Loucy (cell line): ENCODE measurements at regions not wholly inside any gene's neighbourhood (a gene's known extent, or its start where the extent isn't known, plus 50 kb on each side); places are given as distances from the start of the nearest gene placed in this dataset.

Source experiments
- H2AFZ ChIP-seq: fragments of 200-600 bp; sonication (generic); 2 replicates; pipeline ENCODE4 v1.6.0; 2016; ENCODE audit warnings: antibody characterized with exemption, mild to moderate bottlenecking, low read length, moderate library complexity
- H3F3A ChIP-seq: fragments of 200-600 bp; 2 replicates; pipeline ENCODE4 v1.6.0; 2016; ENCODE audit warnings: antibody characterized with exemption, low read depth, mild to moderate bottlenecking
- H3K27me3 ChIP-seq: fragments of 200-600 bp; sonication (generic); 2 replicates; pipeline ENCODE4 v1.6.1; 2014; ENCODE audit warnings: low read length, mild to moderate bottlenecking; ENCODE audit not compliant: insufficient read depth, poor library complexity, severe bottlenecking
- H3K36me3 ChIP-seq: fragments of 200-600 bp; sonication (generic); 2 replicates; pipeline ENCODE4 v1.6.1; 2016; ENCODE audit warnings: low read length; ENCODE audit not compliant: insufficient read depth
- H3K4me1 ChIP-seq: fragments of 200-600 bp; sonication (generic); 2 replicates; pipeline ENCODE4 v1.5.1; 2014; ENCODE audit warnings: low read length, mild to moderate bottlenecking; ENCODE audit not compliant: insufficient read depth, poor library complexity, severe bottlenecking
- H3K4me2 ChIP-seq: fragments of 200-600 bp; sonication (generic); 2 replicates; pipeline ENCODE4 v1.6.0; 2014; ENCODE audit warnings: antibody characterized with exemption, low read length, low read depth, mild to moderate bottlenecking; ENCODE audit not compliant: poor library complexity, severe bottlenecking
- H3K4me3 ChIP-seq: fragments of 200-600 bp; sonication (generic); 2 replicates; pipeline ENCODE4 v1.5.1; 2014; ENCODE audit warnings: low read length, mild to moderate bottlenecking, mixed read lengths; ENCODE audit not compliant: poor library complexity, severe bottlenecking
- H3K79me2 ChIP-seq: fragments of 200-600 bp; sonication (generic); 2 replicates; pipeline ENCODE4 v1.6.1; 2014; ENCODE audit warnings: low read length; ENCODE audit not compliant: insufficient read depth
- H3K9ac ChIP-seq: fragments of 200-600 bp; sonication (generic); 2 replicates; pipeline ENCODE4 v1.6.0; 2014; ENCODE audit warnings: mild to moderate bottlenecking, low read depth, low read length, moderate library complexity; ENCODE audit not compliant: poor library complexity, severe bottlenecking
- H3K9me2 ChIP-seq: fragments of 200-600 bp; sonication (generic); replicated peaks from 2 replicates; pipeline ENCODE4 v1.6.1; 2016; ENCODE audit warnings: low read depth, low read length, mixed read lengths
- H3K9me3 ChIP-seq: fragments of 200-600 bp; sonication (generic); 2 replicates; pipeline ENCODE4 v1.6.1; 2014; ENCODE audit warnings: mild to moderate bottlenecking, antibody characterized with exemption, low read length, low read depth; ENCODE audit not compliant: insufficient read depth
- H4K20me1 ChIP-seq: fragments of 200-600 bp; sonication (generic); 2 replicates; pipeline ENCODE4 v1.6.0; 2014; ENCODE audit warnings: antibody characterized with exemption, low read length, mild to moderate bottlenecking; ENCODE audit not compliant: insufficient read depth, poor library complexity, severe bottlenecking
- EZH2phosphoT487 ChIP-seq: fragments of 200-600 bp; IDR thresholded peaks from 2 replicates; pipeline ENCODE4 v1.6.1; 2018; ENCODE audit warnings: antibody characterized with exemption, mild to moderate bottlenecking, moderate library complexity, borderline replicate concordance
- TF ChIP-seq, protein P1 (sequence below): fragments of 200-600 bp; sonication (generic); conservative IDR thresholded peaks from 2 replicates; pipeline ENCODE4 v1.5.1; 2014; ENCODE audit warnings: mild to moderate bottlenecking, antibody characterized with exemption, low read length

DNA sequence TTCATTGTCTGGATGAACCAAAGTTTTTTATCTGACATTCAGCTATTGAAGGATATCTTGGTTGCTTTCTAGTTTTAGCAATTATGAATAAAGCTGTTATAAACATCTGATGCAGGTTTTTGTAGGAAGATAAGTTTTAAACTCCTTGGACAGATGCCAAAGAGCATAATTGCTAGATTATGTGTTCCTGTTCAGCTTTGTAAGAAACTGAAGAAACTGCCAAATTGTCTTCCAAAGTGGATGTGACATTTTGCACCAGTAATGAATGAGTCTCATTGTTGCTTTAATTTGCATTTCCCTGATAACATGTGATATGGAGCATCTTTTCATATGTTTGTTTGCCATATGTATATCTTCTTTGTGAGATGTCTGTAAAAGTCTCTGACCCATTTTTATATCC, 239.9 kb upstream of the TTC14 start:
- Histone ChIP-seq H3K27me3 (no peaks in the 10 kb centered on the region), H3F3A (no peaks in the 10 kb centered on the region), H4K20me1 (no peaks in the 10 kb centered on the region), H3K4me2 (no peak overlapping the region), H3K79me2 (no peaks in the 10 kb centered on the region), H3K36me3 (no peaks in the 10 kb centered on the region), H3K4me3 (no peak overlapping the region), H3K9ac (no peak overlapping the region), H3K9me3 (no peaks in the 10 kb centered on the region), H3K9me2 (no peaks in the 10 kb centered on the region), H2AFZ (0 out of 2 replicates have a peak overlapping the region, but pooled peaks have one; percentile 4), H3K4me1 (peaks cover 3% of the 10 kb centered on the region)
- TF ChIP-seq, protein P1, sequence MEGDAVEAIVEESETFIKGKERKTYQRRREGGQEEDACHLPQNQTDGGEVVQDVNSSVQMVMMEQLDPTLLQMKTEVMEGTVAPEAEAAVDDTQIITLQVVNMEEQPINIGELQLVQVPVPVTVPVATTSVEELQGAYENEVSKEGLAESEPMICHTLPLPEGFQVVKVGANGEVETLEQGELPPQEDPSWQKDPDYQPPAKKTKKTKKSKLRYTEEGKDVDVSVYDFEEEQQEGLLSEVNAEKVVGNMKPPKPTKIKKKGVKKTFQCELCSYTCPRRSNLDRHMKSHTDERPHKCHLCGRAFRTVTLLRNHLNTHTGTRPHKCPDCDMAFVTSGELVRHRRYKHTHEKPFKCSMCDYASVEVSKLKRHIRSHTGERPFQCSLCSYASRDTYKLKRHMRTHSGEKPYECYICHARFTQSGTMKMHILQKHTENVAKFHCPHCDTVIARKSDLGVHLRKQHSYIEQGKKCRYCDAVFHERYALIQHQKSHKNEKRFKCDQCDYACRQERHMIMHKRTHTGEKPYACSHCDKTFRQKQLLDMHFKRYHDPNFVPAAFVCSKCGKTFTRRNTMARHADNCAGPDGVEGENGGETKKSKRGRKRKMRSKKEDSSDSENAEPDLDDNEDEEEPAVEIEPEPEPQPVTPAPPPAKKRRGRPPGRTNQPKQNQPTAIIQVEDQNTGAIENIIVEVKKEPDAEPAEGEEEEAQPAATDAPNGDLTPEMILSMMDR: no peak
- no peak for TF ChIP-seq EZH2phosphoT487

DNA sequence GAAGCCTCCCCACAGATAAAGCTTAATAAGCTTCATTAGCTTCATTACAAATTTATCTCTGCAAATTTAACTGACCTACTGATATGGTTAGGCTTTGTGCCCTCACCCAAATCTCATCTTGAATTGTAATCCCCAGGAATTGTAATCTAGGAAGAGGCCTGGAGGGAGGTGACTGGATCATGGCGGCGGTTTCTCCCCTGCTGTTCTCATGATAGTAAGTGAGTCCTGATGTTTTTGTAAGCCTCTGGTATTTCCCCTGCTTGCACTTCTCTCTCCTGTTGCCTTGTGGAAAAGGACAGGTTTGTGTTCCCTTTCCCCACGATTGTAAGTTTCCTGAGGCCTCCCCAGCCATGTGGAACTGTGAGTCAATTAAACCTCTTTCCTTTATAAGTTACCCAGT, 226.1 kb upstream of the TTC14 start:
- H4K20me1 ChIP-seq: no peaks in the 10 kb centered on the region
- no peak overlapping the region for H3K4me3 ChIP-seq
- no peaks in the 10 kb centered on the region for H3K4me1 ChIP-seq
- H3K36me3 ChIP-seq: no peaks in the 10 kb centered on the region
- no peak overlapping the region for H3K4me2 ChIP-seq
- no peaks in the 10 kb centered on the region for H3K27me3 ChIP-seq
- no peak overlapping the region for H3K9ac ChIP-seq
- H3K9me2 ChIP-seq: no peaks in the 10 kb centered on the region
- TF ChIP-seq, protein P1: no peak
- TF ChIP-seq EZH2phosphoT487: no peak
- no peak overlapping the region for H2AFZ ChIP-seq
- H3K79me2 ChIP-seq: no peaks in the 10 kb centered on the region
- no peaks in the 10 kb centered on the region for H3K9me3 ChIP-seq
- no peaks in the 10 kb centered on the region for H3F3A ChIP-seq

- Histone ChIP-seq H3K9me2 (no peaks in the 10 kb centered on the region), H3K36me3 (no peaks in the 10 kb centered on the region), H3K4me2 (no peak overlapping the region), H3K4me3 (no peak overlapping the region), H3K27me3 (no peaks in the 10 kb centered on the region), H3K9ac (no peak overlapping the region), H2AFZ (no peak overlapping the region), H3K79me2 (no peaks in the 10 kb centered on the region), H3K9me3 (no peaks in the 10 kb centered on the region), H4K20me1 (no peaks in the 10 kb centered on the region), H3K4me1 (no peaks in the 10 kb centered on the region), H3F3A (no peaks in the 10 kb centered on the region)
- TF ChIP-seq, protein P1: no peak
- TF ChIP-seq EZH2phosphoT487: no peak
Observed at GRCh38 chr3:180378496-180378895, 223.5 kb upstream of the TTC14 start.
